BLaER1 treated with 17β-estradiol and CSF1 and Interleukin-3, amounts not matched to agents 10 nM and 100 nM (cell line): ENCODE measurements at regions not wholly inside any gene's neighbourhood (a gene's known extent, or its start where the extent isn't known, plus 50 kb on each side); places are given as distances from the start of the nearest gene placed in this dataset.

ENCODE experiments used
- H3K27ac ChIP-seq, 11 experiments: shearing (Covaris generic); formaldehyde crosslinking; 2 replicates each; pipeline ENCODE4 v1.8.1; 2022
- H3K27me3 ChIP-seq, 11 experiments: shearing (Covaris generic); formaldehyde crosslinking; 2 replicates each; pipeline ENCODE4 v1.8.1; 2022
- H3K36me3 ChIP-seq, 11 experiments: shearing (Covaris generic); formaldehyde crosslinking; 2 replicates each; pipeline ENCODE4 v1.8.1; 2022
- H3K4me1 ChIP-seq, 10 experiments: shearing (Covaris generic); formaldehyde crosslinking; 2 replicates each; pipeline ENCODE4 v1.8.1; 2022
- H3K4me2 ChIP-seq, 11 experiments: shearing (Covaris generic); formaldehyde crosslinking; 2 replicates each; pipeline ENCODE4 v1.8.1; 2022
- H3K4me3 ChIP-seq, 10 experiments: shearing (Covaris generic); formaldehyde crosslinking; 2 replicates each; pipeline ENCODE4 v1.8.1; 2022
- H3K9ac ChIP-seq, 11 experiments: shearing (Covaris generic); formaldehyde crosslinking; 2 replicates each; pipeline ENCODE4 v1.8.1; 2022
- H3K9me3 ChIP-seq, 11 experiments: shearing (Covaris generic); formaldehyde crosslinking; replicated peaks in 1 of 11; 2 replicates each; pipeline ENCODE4 v1.8.1; 2022
- H4K20me1 ChIP-seq, 11 experiments: shearing (Covaris generic); formaldehyde crosslinking; 2 replicates each; pipeline ENCODE4 v1.8.1; 2022
- Cebpa-rat ChIP-seq, 11 experiments: shearing (Covaris generic); IDR thresholded peaks; 2 replicates each; pipeline ENCODE4 v1.8.1; 2022

GRCh38 chr12:61647566-61647965 is 612.6 kb upstream of the USP15 start:
- Histone ChIP-seq H4K20me1 (no peaks in the 10 kb centered on the region), H3K9me3 (no peaks in the 10 kb centered on the region)

DNA sequence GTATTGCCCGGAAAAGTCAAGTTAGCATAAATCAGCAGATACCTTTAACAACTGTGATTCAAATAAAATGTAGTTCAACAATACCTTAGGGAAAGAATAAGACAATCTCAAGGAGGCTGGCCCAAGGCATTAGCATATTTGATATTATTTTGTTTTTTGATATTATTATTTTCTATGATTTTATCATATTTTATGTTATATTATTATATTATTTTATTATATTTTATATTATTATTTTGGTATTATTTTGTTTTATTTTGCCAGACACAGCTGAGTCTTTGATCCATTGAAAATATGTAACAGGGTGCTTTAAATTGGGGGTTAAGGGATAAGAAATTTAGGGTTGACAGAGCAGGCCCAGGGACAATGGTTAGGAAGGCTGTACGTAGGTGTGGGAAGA is 607.9 kb upstream of the USP15 start:
- no peak overlapping the region for H3K4me2 ChIP-seq
- H3K27ac ChIP-seq: no peak overlapping the region
- H3K4me3 ChIP-seq: no peak overlapping the region
- no peak overlapping the region for H3K9ac ChIP-seq
- no peaks in the 10 kb centered on the region for H3K4me1 ChIP-seq
- H3K36me3 ChIP-seq: no peaks in the 10 kb centered on the region
- no peaks in the 10 kb centered on the region for H3K9me3 ChIP-seq
- no peak for TF ChIP-seq Cebpa-rat (IDR thresholded peaks at IDR 0.05)
- no peaks in the 10 kb centered on the region for H3K27me3 ChIP-seq
- no peaks in the 10 kb centered on the region for H4K20me1 ChIP-seq

More at GRCh38 chr12:61647566-61647965, 612.6 kb upstream of the USP15 start:
- Histone ChIP-seq H3K4me1 (no peaks in the 10 kb centered on the region), H3K4me3 (no peak overlapping the region), H3K4me2 (no peak overlapping the region), H3K36me3 (no peaks in the 10 kb centered on the region), H3K27me3 (no peaks in the 10 kb centered on the region), H3K9ac (no peak overlapping the region), H3K27ac (no peak overlapping the region)
- TF ChIP-seq Cebpa-rat (IDR thresholded peaks at IDR 0.05): no peak

GRCh38 chr12:61654698-61655097 is 605.5 kb upstream of the USP15 start:
- H3K9ac ChIP-seq: no peak overlapping the region

GRCh38 chr12:61655241-61655640 is 605.0 kb upstream of the USP15 start:
- H3K27ac ChIP-seq: no peak overlapping the region
- no peak overlapping the region for H3K4me2 ChIP-seq
- TF ChIP-seq Cebpa-rat (IDR thresholded peaks at IDR 0.05): no peak
- no peaks in the 10 kb centered on the region for H3K9me3 ChIP-seq
- no peaks in the 10 kb centered on the region for H3K36me3 ChIP-seq
- no peak overlapping the region for H3K9ac ChIP-seq
- H3K4me1 ChIP-seq: no peaks in the 10 kb centered on the region
- no peak overlapping the region for H3K4me3 ChIP-seq
- H3K27me3 ChIP-seq: no peaks in the 10 kb centered on the region
- no peaks in the 10 kb centered on the region for H4K20me1 ChIP-seq

More at GRCh38 chr12:61654698-61655097, 605.5 kb upstream of the USP15 start:
- H3K36me3 ChIP-seq: no peaks in the 10 kb centered on the region
- no peak overlapping the region for H3K4me3 ChIP-seq
- no peaks in the 10 kb centered on the region for H3K4me1 ChIP-seq
- no peak overlapping the region for H3K4me2 ChIP-seq
- no peak for TF ChIP-seq Cebpa-rat (IDR thresholded peaks at IDR 0.05)
- no peaks in the 10 kb centered on the region for H3K9me3 ChIP-seq
- H3K27me3 ChIP-seq: no peaks in the 10 kb centered on the region
- H3K27ac ChIP-seq: no peak overlapping the region
- no peaks in the 10 kb centered on the region for H4K20me1 ChIP-seq

DNA sequence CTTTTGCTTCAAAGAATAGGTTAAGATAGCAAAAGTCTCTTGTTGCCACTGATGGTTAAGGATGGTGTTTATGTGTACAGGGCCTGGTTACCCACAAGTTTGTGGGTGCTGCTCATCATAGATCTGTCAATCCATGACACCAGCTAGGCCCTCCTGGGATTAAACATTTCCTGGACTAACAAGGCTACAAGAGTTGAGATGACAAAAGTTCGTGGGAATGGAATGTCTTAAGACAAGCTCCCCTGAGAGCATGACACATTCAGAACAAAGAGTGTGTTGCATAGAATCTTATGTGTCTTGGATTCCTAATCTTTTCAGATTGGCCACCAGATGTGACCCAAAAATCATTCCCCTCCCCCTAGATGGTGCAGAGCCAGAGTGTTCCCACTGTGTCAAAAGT is 592.5 kb upstream of the USP15 start:
- Histone ChIP-seq H3K9ac (no peak overlapping the region), H3K36me3 (no peaks in the 10 kb centered on the region), H3K27ac (no peak overlapping the region), H3K27me3 (no peaks in the 10 kb centered on the region), H3K4me3 (no peak overlapping the region), H3K4me1 (peaks cover 0 to 6% (median 0%) of the 10 kb centered on the region in 10 experiments; a peak in 3 of 20 replicates), H3K4me2 (peak overlapping the region in 2 of 11 experiments; percentile 5 to 19; a peak in 1 of 22 replicates), H4K20me1 (no peaks in the 10 kb centered on the region), H3K9me3 (peaks cover 28 to 39% (median 34%) of the 10 kb centered on the region in 11 experiments)
- no peak for TF ChIP-seq Cebpa-rat (IDR thresholded peaks at IDR 0.05)

DNA sequence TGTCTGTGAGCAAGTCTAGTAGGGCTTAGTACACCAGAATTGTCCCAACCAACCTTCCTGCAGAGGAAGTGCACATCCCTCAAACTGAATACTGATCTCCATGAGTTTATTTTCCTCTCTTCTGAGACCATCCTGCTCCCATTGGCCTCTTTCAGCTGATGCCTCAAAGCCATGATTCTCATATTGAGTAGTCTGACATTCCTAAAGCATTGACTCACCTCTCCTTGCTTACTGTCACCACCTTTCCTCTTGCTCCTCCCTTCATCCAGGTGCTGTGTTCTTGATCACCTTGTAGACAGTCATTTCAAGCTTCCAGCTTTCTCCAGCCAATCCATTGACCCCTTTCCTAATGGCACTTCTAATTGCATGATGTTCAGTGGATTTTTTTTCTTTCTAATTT is 583.7 kb upstream of the USP15 start:
- Histone ChIP-seq H3K27ac (no peak overlapping the region), H3K9ac (no peak overlapping the region), H3K9me3 (peaks cover 5 to 13% (median 11%) of the 10 kb centered on the region in 11 experiments), H3K27me3 (no peaks in the 10 kb centered on the region), H3K36me3 (no peaks in the 10 kb centered on the region), H3K4me3 (no peak overlapping the region), H3K4me2 (no peak overlapping the region), H3K4me1 (no peaks in the 10 kb centered on the region), H4K20me1 (no peaks in the 10 kb centered on the region)
- TF ChIP-seq Cebpa-rat (IDR thresholded peaks at IDR 0.05): no peak

GRCh38 chr12:61687407-61687806 is 572.8 kb upstream of the USP15 start:
- no peaks in the 10 kb centered on the region for H3K4me1 ChIP-seq
- no peak overlapping the region for H3K4me3 ChIP-seq
- H3K4me2 ChIP-seq: no peak overlapping the region
- no peak overlapping the region for H3K9ac ChIP-seq
- H3K36me3 ChIP-seq: no peaks in the 10 kb centered on the region
- H4K20me1 ChIP-seq: no peaks in the 10 kb centered on the region
- H3K27ac ChIP-seq: no peak overlapping the region
- no peaks in the 10 kb centered on the region for H3K27me3 ChIP-seq
- no peaks in the 10 kb centered on the region for H3K9me3 ChIP-seq
- TF ChIP-seq Cebpa-rat (IDR thresholded peaks at IDR 0.05): no peak

- Histone ChIP-seq H3K9ac (no peak overlapping the region), H3K36me3 (no peaks in the 10 kb centered on the region), H3K27ac (no peak overlapping the region), H3K4me2 (no peak overlapping the region), H3K4me1 (no peaks in the 10 kb centered on the region), H3K27me3 (no peaks in the 10 kb centered on the region), H3K4me3 (no peak overlapping the region), H4K20me1 (no peaks in the 10 kb centered on the region), H3K9me3 (peaks cover 6 to 19% (median 16%) of the 10 kb centered on the region in 11 experiments; a peak in 18 of 22 replicates)
- TF ChIP-seq Cebpa-rat (IDR thresholded peaks at IDR 0.05): no peak
Observed at GRCh38 chr12:61694214-61694613, 566.0 kb upstream of the USP15 start.

DNA sequence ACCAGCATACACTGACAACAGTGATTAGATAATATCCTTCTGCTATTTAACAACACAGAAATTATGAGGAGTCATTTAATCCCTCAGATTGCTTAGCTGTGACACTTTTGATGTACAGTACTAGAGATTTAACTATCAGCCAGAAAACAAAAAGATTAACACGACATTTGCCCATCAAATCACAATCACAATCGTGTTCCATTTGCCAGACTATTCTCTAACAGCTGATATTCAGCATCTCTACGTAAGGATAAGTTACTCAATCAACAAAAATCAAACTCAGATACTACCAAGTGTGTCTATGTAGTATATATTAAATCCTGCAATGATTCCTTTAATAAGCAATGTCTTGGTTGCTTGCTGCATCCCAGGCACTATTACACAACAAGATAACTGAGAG is 558.7 kb upstream of the USP15 start:
- Histone ChIP-seq H4K20me1 (no peaks in the 10 kb centered on the region), H3K9me3 (no peaks in the 10 kb centered on the region), H3K27me3 (no peaks in the 10 kb centered on the region), H3K4me1 (no peaks in the 10 kb centered on the region), H3K9ac (no peak overlapping the region), H3K4me2 (no peak overlapping the region), H3K36me3 (no peaks in the 10 kb centered on the region), H3K4me3 (no peak overlapping the region), H3K27ac (no peak overlapping the region)
- no peak for TF ChIP-seq Cebpa-rat (IDR thresholded peaks at IDR 0.05)

DNA sequence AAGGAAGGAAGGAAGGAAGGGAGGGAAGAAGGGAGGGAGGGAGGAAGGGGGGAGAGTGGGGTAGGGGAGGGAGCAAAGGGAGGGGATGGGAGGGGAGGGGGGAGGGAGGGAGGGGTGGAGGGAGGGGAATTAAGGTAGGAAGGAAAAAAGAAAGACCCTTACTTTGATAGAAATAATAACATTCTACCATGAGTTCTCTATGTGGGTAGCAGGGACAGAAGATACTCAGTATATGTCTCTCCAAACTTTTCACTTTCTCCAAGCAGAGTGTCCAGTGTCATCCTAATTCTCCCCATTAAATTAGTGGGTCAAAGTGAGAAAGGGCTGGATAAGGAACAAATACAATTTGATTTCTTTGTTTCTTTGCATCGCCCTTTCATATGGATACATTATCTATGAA is 553.4 kb upstream of the USP15 start:
- Histone ChIP-seq H3K9me3 (no peaks in the 10 kb centered on the region), H3K27me3 (no peaks in the 10 kb centered on the region), H3K4me3 (no peak overlapping the region), H3K27ac (no peak overlapping the region), H3K9ac (no peak overlapping the region), H3K36me3 (no peaks in the 10 kb centered on the region), H3K4me1 (no peaks in the 10 kb centered on the region), H4K20me1 (no peaks in the 10 kb centered on the region), H3K4me2 (no peak overlapping the region)
- TF ChIP-seq Cebpa-rat (IDR thresholded peaks at IDR 0.05): no peak
